Spleen (tissue), 11 donors: ENCODE measurements at regions not wholly inside any gene's neighbourhood (a gene's known extent, or its start where the extent isn't known, plus 50 kb on each side); places are given as distances from the start of the nearest gene placed in this dataset.

Experiments
- DNase-seq: peaks from one replicate; pipeline ENCODE4 v3.0.0-alpha.2; 2020
- H3K27ac ChIP-seq, 8 donors: fragments of 200-600 bp; sonication (generic) in 7 of 8; 1 replicate in 4 of 8; 2 replicates in 4 of 8; pipeline versions ENCODE4 v1.5.0 to v1.8.0; 2016 to 2021; ENCODE audit warnings: inconsistent platforms in 4 of 8, mild to moderate bottlenecking in 4 of 8, moderate library complexity in 1 of 8
- H3K27me3 ChIP-seq, 7 donors: fragments of 200-600 bp; sonication (generic) in 6 of 7; replicated peaks in 1 of 7; 1 replicate in 4 of 7; 2 replicates in 3 of 7; pipeline versions ENCODE4 v1.5.0 to v1.8.0; 2016 to 2021; ENCODE audit warnings: inconsistent platforms in 3 of 7, mild to moderate bottlenecking in 1 of 7
- H3K36me3 ChIP-seq, 6 donors: fragments of 200-600 bp; sonication (generic) in 5 of 6; 1 replicate in 4 of 6; 2 replicates in 2 of 6; pipeline versions ENCODE4 v1.5.0 to v1.8.0; 2016 to 2021; ENCODE audit warnings: inconsistent platforms in 2 of 6
- H3K4me1 ChIP-seq, 6 donors: fragments of 200-600 bp; sonication (generic) in 5 of 6; 1 replicate in 3 of 6; 2 replicates in 3 of 6; pipeline versions ENCODE4 v1.5.0 to v1.8.0; 2016 to 2021; ENCODE audit warnings: inconsistent platforms in 3 of 6
- H3K4me3 ChIP-seq, 8 donors: fragments of 200-600 bp; sonication (generic) in 7 of 8; 1 replicate in 4 of 8; 2 replicates in 4 of 8; pipeline versions ENCODE4 v1.5.0 to v1.8.0; 2016 to 2021; ENCODE audit warnings: inconsistent platforms in 4 of 8, mild to moderate bottlenecking in 4 of 8, moderate library complexity in 2 of 8
- H3K9me3 ChIP-seq, 8 donors: fragments of 200-600 bp; sonication (generic) in 7 of 8; 1 replicate in 4 of 8; 2 replicates in 4 of 8; pipeline versions ENCODE4 v1.5.0 to v1.8.0; 2016 to 2021; ENCODE audit warnings: inconsistent platforms in 4 of 8
- CTCF ChIP-seq, 11 experiments: fragments of 200-600 bp in 7 of 11; fragments of 450-650 bp in 4 of 11; sonication (generic) in 4 of 11; IDR thresholded peaks in 8 of 11; conservative IDR thresholded peaks in 3 of 11; 1 replicate in 7 of 11; 2 replicates in 4 of 11; pipeline versions ENCODE4 v1.4.0 to v1.8.0; 2016 to 2021; ENCODE audit warnings: antibody characterized with exemption in 11 of 11, inconsistent platforms in 4 of 11, mild to moderate bottlenecking in 1 of 11
- POLR2A ChIP-seq, 3 donors: fragments of 450-650 bp; IDR thresholded peaks; one replicate each; pipeline ENCODE4 v1.5.1; 2017; ENCODE audit warnings: antibody characterized with exemption in 3 of 3, mild to moderate bottlenecking in 1 of 3
- POLR2AphosphoS5 ChIP-seq, 3 donors: sonication (generic); formaldehyde crosslinking; IDR thresholded peaks; one replicate each; pipeline ENCODE4 v1.5.1; 2017; ENCODE audit warnings: antibody characterized with exemption in 3 of 3
- WGBS, 5 donors: extraction: QIAGEN DNeasy Blood & Tissue Kit in 3 of 5; methylation state at CpG; one replicate each; pipeline versions ENCODE4 v1.1.5 to v1.1.7; 2013 to 2018; 5-methylcytosine and 5-hydroxymethylcytosine counted together
- intact Hi-C: fragments of 100-400 bp; cut with DNase I; formaldehyde crosslinking; loops from one replicate; pipeline ENCODE4 v1.15.0; 2023; ENCODE audit warnings: low total_unique reads
- donor health status: healthy with polysubstance abuse.
- donor health status: DM: no; HTN: no; CAD: no; lungs with moderate emphysema.
- donor health status: DM: no; HTN: no; CAD: no.
- donor health status: Bipolar disorder and iron deficiency.
- donor health status: healthy.
- donor health status: DM: no; HTN: no; CAD: no.
- donor health status: DM: yes; HTN: yes; CAD: no.

GRCh38 chr15:60081976-60082375 lies 77.9 kb downstream of the FOXB1 start:
- no peak for DNase-seq
- intact Hi-C loops: no loop called here
- Histone ChIP-seq H3K27ac (no peak overlapping the region), H3K4me3 (no peak overlapping the region), H3K27me3 (peaks cover 0 to 9% (median 0%) of the 10 kb centered on the region in 7 donors), H3K36me3 (no peaks in the 10 kb centered on the region), H3K9me3 (no peaks in the 10 kb centered on the region), H3K4me1 (no peaks in the 10 kb centered on the region)
- WGBS, 5 donors: 77 to 87% (median 83%) methylated on average over 3 of the region's 3 CpGs
- TF ChIP-seq POLR2A (IDR thresholded peaks at IDR 0.05): no peak
- TF ChIP-seq CTCF (IDR thresholded peaks at IDR 0.05 in 8 of 11, conservative IDR thresholded peaks at IDR 0.05 in 3 of 11): no peak
- no peak for TF ChIP-seq POLR2AphosphoS5 (IDR thresholded peaks at IDR 0.05)

- no peaks in the 10 kb centered on the region for H3K4me1 ChIP-seq
- TF ChIP-seq POLR2AphosphoS5 (IDR thresholded peaks at IDR 0.05) (no peak), POLR2A (IDR thresholded peaks at IDR 0.05) (no peak), CTCF (IDR thresholded peaks at IDR 0.05 in 8 of 11, conservative IDR thresholded peaks at IDR 0.05 in 3 of 11) (no peak)
- peaks cover 0 to 16% (median 0%) of the 10 kb centered on the region in 7 donors for H3K27me3 ChIP-seq
- intact Hi-C loops: no loop called here
- WGBS, 5 donors: 90 to 95% (median 93%) methylated on average over 3 of the region's 3 CpGs
- H3K36me3 ChIP-seq: no peaks in the 10 kb centered on the region
- no peak overlapping the region for H3K27ac ChIP-seq
- DNase-seq: no peak
- H3K4me3 ChIP-seq: no peak overlapping the region
- no peaks in the 10 kb centered on the region for H3K9me3 ChIP-seq
Observed at GRCh38 chr15:60083318-60083717, 79.2 kb downstream of the FOXB1 start.

DNA sequence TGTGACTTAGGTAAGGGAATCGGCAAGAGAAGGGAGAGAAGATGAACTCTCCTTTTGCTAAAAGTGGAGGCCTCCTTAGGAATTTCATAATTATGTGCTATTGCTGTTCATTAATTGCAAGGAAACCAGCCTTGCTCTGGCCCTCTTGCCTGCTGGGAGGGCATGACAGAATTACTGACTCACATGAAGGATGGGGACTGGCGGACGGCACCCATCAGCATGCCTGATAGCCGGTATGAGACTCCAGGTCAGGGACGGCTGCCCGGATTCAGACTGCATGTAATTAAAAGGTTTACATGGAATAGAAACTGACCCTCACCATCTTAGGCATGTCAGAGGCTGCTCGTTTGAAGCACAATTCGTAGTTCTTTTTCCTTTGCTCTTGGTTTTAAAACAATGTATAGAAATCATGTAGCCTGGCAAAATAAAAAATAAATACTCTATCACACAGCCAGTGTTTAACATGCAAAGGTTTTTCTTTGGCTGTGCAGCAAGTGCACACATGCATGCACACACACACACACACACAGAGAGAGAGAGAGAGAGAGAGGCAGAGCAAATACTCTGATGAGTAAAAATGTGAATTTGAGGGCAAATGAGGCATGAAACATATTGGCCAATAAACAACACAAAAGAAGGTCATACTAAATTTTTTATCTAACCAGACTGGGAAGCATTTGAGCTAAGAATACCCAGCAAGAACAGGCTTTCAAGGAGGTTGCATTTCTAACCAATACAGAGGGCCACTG lies 82.7 kb downstream of the FOXB1 start:
- H3K4me1 ChIP-seq: no peaks in the 10 kb centered on the region
- H3K9me3 ChIP-seq: no peaks in the 10 kb centered on the region
- H3K4me3 ChIP-seq: no peak overlapping the region
- DNase-seq: no peak
- no peak overlapping the region for H3K27ac ChIP-seq
- WGBS, 5 donors: 75 to 82% (median 77%) methylated on average over 8 of the region's 8 CpGs
- H3K36me3 ChIP-seq: no peaks in the 10 kb centered on the region
- no peak for TF ChIP-seq POLR2AphosphoS5 (IDR thresholded peaks at IDR 0.05)
- peaks cover 0 to 20% (median 0%) of the 10 kb centered on the region in 7 donors for H3K27me3 ChIP-seq
- intact Hi-C loops: no loop called here

DNA sequence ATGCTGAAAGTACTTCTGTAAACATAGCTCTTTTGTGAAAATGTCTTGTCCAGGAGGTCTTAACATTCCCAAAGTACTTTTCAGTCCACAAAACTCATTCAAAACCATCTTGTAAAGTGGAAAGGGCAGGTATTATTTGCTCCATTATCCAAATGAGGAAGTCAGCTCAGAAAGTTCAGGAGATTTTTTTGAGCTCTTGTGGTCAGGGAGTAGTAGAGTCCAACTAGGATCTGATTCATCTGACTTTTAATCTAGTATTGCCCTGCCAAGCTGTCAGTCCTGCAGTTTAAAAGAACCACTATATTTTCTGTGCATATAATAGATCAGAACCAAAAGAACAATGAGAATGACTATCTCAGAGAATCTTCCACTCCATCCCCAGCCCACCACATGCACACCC lies 83.5 kb downstream of the FOXB1 start:
- peaks cover 0 to 15% (median 0%) of the 10 kb centered on the region in 7 donors for H3K27me3 ChIP-seq
- TF ChIP-seq CTCF (IDR thresholded peaks at IDR 0.05 in 8 of 11, conservative IDR thresholded peaks at IDR 0.05 in 3 of 11) (no peak), POLR2A (IDR thresholded peaks at IDR 0.05) (no peak), POLR2AphosphoS5 (IDR thresholded peaks at IDR 0.05) (no peak)
- intact Hi-C loops: no loop called here

More for the DNA sequence above, 83.5 kb downstream of the FOXB1 start:
- Histone ChIP-seq H3K27ac (no peak overlapping the region), H3K36me3 (no peaks in the 10 kb centered on the region), H3K4me1 (no peaks in the 10 kb centered on the region), H3K4me3 (no peak overlapping the region), H3K9me3 (no peaks in the 10 kb centered on the region)
- no peak for DNase-seq
